Stimulated activated CD4-positive, alpha-beta T cell treated with anti-CD3 and anti-CD28 coated beads, Interleukin-12 subunit alpha, Interleukin-12 subunit beta, amount 100 ng/mL, for 24 hours (primary cell): ENCODE measurements at regions not wholly inside any gene's neighbourhood (a gene's known extent, or its start where the extent isn't known, plus 50 kb on each side); places are given as distances from the start of the nearest gene placed in this dataset.
"Not testable (repeated sequence)": the region's sequence is repeated elsewhere in the genome, so short reads cannot be mapped to it uniquely, and the experiment has no call there.

Experiments
- DNase-seq, 2 experiments: peaks; one replicate each; pipeline ENCODE4 v3.0.0-alpha.2; 2020; ENCODE audit warnings: low read depth in 2 of 2

- DNase-seq: no peak
These were observed 372.8 kb upstream of the UBE2E3 start for GRCh38 chr2:180607514-180608049.

- no peak for DNase-seq
These were observed 376.3 kb upstream of the UBE2E3 start for GRCh38 chr2:180604077-180604476.

DNA sequence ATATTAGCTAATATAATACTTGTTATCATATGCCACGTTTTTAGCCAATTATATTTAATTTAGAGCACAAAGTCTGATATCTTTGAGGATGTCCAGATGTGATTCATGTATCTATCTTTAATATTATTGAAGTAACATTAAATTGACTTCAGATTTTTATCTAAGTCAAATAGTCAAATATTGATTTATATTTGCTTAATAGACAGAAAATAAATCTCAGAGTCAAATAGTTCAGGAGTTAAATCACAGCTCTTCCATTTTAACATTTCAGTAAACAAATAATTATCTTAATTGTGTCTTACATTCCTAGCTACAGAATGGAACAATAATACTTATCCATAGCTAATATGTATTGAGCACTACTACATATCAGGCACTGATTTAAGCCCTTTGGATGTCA, 379.4 kb upstream of the UBE2E3 start:
- no peak for DNase-seq

DNA sequence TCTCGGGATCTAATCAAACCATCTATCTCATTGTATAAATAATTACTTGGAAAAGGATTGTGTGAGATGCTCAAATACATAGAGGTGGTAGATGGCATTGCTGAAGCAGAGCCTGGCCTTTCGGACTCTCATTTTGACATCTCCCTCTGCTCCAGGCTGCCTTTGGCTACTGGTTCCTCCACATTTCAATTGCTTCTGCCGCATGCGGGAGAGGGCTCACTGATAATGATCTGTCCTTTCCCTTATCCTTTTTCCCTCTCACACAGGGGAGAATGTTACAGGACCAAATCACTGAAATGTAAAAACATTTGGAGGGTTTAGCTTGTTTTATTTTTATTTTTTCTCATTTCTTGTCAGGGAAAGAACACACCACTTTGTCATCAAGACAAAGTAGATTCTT, 380.6 kb upstream of the UBE2E3 start:
- no peak for DNase-seq

DNA sequence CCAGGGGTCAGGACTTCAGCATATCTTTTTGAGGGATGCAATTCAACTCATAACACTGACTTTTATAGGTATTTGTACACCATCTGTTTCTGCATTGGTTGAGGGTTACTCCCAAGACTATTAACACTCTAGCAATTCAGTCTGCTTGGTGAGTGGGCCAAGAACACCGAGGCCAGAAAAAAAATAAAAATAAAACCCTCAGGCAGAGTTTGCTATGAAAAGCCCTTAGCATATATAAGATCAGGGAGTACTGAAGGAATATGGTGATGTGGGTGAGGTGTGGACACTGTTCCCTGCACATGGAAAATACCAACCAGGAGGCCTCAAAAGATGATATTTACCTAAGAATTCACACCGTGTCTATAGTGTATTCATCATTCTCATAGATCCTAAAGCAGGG, 383.2 kb upstream of the UBE2E3 start:
- no peak for DNase-seq

DNA sequence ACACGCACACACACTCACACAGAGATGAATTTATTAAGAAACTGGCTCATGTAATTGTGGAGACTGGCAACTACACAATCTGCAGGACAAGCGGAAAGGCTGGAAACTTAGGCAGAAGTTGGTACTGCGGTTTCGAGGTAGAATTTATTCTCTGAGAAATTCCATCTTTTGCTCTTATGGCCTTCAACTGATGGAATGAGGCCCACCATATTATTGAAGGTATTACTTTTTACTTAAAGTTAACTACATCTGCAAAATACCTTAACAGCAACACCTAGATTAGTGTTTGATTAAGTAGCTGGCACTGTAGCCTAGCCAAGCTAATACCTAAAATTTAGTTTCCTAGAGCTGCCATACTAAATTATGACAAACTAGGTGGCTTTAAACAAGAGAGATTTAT, 384.0 kb upstream of the UBE2E3 start:
- no peak for DNase-seq

DNA sequence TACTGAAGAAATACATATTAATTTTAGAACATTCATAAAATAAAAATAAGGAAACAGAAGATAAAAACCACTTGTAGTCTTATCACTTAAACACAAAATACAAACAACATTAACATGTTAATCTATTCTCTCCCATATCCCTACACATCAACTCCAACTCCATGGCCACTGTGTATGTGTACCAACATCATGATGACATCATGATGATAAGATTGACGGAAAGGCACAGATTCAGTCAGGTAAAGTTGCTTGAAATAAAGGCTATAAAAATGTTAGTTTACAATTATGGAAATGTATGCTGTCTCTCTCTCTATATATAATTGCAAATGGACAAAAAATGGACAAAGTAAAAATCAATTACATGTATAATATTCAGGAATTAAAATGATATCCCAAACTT, 388.5 kb upstream of the UBE2E3 start:
- no peak for DNase-seq

- DNase-seq: not testable (repeated sequence)
These were observed 389.2 kb upstream of the UBE2E3 start for GRCh38 chr2:180591093-180591781.

GRCh38 chr2:180583441-180584140, 396.8 kb upstream of the UBE2E3 start:
- DNase-seq: no peak

- DNase-seq: no peak
These were observed 401.0 kb upstream of the UBE2E3 start for GRCh38 chr2:180579388-180579787.

- DNase-seq: no peak
These were observed 402.0 kb upstream of the UBE2E3 start for GRCh38 chr2:180578441-180578840.

GRCh38 chr2:180577567-180577966, 402.8 kb upstream of the UBE2E3 start:
- no peak for DNase-seq

GRCh38 chr2:180573951-180574350, 406.5 kb upstream of the UBE2E3 start:
- DNase-seq: no peak

DNA sequence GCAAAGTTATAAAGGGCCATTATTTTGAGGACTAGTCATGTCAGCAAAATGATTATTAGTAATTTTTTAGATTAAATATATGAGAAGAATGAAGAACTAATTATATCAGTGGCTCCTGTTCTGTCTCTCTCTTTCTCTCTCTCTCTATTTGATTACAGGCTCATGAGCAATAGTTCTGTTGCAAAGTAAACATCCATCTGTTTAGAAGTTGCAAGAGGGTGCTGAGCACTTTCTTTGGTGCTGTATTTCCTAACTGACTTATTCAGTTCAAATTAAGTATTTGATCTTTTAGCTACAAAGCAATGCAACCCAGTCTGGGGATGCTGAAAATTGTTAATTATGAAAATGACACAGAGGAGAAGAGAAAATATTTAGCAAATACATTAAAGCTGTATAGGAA, 408.1 kb upstream of the UBE2E3 start:
- DNase-seq: no peak

GRCh38 chr2:180571559-180571958, 408.8 kb upstream of the UBE2E3 start:
- no peak for DNase-seq

- no peak for DNase-seq
These were observed 409.5 kb upstream of the UBE2E3 start for GRCh38 chr2:180570864-180571263.

GRCh38 chr2:180564051-180564450, 416.4 kb upstream of the UBE2E3 start:
- DNase-seq: no peak

GRCh38 chr2:180562378-180562777, 418.0 kb upstream of the UBE2E3 start:
- no peak for DNase-seq

- no peak for DNase-seq
These were observed 420.6 kb upstream of the UBE2E3 start for GRCh38 chr2:180559771-180560170.

- DNase-seq: no peak
These were observed 421.4 kb upstream of the UBE2E3 start for GRCh38 chr2:180559038-180559437.

DNA sequence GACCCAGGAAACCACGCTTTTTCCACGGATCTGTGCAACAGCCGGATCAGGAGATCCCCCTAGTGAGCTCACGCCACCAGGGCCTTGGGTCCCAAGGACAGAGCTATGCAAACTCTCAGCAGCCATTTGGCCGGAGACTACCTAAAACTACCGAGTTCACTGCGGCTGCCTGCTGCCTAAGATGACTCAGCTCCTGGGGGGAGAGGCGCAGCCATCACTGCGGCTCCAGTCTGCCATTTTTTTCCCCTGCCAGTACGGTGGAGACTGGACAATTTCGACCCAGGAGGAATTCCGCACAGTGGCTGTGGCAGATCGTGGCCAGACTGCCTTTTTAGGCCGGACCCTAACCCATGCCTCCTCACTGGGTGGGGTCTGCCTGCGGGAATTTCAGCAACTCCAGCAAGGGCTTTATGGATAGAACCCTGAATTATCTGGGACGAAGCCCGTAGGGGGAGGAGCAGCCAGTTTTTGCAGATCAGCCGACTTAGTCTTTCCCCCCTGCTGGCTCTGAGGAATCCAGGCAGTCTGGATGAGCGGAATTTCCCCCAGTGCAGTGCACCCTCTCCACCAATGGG, 424.9 kb upstream of the UBE2E3 start:
- DNase-seq: no peak

DNA sequence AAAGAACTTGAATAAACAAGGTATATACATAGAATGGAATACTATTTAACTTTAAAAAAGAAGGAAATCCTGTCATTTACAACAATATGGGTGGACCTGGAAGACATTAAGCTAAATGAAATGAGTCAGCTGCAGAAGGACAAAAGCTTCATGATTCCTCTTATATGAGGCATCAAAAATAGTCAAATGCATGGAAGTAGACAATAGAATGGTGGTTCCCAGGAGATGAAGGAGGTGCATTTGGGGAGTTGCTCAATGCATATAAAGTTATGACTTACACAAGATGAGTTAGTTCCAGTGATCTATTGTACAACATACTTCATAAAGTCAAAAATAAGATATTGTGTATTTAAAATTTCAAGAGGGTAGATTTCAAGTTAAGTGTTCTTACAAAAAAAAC, 426.1 kb upstream of the UBE2E3 start:
- no peak for DNase-seq

DNA sequence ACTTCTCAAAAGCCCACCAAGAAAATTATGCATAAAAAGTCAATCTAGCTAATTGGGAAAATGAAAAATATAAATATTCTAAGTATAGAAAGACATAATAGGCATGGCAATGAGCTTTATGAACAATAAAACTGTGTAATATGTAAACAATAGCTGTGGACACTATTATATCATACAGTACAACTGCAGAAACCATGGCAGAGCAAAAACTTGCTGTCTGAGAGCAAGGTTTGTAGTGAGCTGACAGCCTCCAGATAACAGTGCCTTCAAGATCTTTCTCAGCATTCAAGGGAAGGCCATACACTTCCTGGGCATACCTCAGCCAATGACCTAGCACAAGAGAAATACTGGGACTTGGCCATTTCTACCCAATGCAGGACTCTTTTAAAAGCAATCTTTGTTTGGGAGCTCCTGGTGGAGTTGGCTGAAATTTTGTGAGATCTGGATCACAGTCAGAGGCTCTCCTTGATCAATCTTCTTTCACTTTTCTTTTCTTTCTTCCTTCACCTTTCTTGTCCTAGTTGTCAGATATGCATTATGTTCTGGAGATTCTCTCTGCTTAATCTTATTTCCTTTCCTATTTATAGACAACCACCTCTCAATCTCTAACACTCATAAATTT, 427.2 kb upstream of the UBE2E3 start:
- no peak for DNase-seq
